Stimulated activated CD8-positive, alpha-beta memory T cell treated with anti-CD3 and anti-CD28 coated beads, Interleukin-2, amount 100 ng/mL, for 48 hours (primary cell): ENCODE measurements at regions not wholly inside any gene's neighbourhood (a gene's known extent, or its start where the extent isn't known, plus 50 kb on each side); places are given as distances from the start of the nearest gene placed in this dataset.

Experiments used
- DNase-seq, 2 donors: peaks; one replicate each; pipeline ENCODE4 v3.0.0-alpha.2; 2020; ENCODE audit warnings: low read depth in 2 of 2

DNA sequence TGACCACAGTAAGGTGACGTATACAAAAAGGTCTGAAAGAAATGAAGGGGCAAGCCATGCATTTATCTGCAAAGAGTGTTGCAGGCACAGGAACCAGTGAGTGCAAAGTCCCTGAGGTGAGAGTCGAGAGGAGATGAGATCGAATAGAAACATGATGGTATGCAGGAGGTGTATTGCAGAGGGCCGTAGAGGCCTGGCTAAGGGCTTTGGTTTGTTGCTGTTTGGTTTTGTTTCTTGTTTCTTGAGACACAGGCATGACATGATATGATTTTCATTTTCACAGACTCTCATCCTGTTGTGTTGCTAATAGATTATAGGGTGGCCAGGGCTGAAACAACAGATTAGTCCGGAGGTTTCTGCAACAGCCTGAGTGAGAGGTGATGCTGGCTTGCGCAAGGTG, 80.4 kb downstream of the HSPH1 start:
- DNase-seq: no peak

DNA sequence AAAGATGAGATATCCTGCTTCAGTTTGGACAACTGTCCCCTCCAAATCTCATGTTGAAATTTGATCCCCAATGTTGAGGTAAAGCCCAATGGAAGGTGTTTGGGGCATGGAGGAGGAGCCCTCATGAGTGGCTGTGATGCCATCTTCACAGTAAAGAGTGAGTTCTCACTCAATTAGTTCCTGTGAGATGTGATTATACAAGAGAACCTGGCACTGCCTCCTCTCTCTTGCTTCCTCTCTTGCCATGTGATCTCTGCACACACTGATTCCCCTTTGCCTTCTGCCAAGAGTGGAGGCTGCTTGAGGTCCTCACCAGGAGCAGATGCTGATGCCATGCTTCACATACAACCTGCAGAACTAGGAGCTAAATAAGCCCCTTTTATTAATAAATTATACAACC, 86.9 kb downstream of the HSPH1 start:
- no peak for DNase-seq

DNA sequence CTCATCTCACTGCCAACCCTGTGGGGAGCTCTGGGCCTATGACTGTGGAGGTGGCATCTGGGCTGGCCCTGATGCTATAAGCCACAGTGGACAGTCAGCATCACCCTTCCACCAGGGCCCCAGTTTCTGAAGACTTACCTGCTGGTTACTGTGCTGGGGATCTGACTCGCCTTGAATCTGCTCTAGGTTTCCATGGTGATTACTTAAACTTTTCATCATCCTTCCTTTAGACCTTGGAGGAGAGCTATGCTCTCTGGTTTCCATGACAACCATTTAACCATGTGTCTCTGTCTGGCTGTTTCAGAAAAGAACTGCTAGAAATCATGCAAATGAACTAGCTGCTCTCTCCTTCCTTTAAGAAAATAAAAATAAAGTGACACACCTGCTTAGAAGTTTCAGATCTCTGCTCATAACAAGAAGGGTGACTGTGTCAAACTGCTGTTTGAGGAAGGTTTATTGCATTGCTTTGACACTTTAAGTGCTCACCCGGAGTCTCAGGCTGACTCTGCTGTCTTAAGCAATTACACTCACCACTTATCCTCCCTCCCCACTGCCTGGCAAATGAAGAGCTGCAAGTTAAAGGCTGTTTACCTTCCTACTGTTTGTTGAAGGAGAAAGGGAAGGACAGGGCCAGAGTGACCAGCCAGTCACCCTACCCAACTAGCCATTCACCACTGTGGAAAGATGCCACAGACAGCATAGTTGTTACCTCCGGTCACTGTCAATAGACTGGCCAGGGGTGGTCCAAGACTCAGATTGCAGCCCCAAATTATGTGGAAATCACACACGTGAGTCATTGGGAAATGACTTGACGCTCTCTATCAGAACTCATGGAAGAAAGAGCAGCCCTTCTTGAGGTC, 87.6 kb downstream of the HSPH1 start:
- DNase-seq: peak in 1 of 2 donors; percentile 26

DNA sequence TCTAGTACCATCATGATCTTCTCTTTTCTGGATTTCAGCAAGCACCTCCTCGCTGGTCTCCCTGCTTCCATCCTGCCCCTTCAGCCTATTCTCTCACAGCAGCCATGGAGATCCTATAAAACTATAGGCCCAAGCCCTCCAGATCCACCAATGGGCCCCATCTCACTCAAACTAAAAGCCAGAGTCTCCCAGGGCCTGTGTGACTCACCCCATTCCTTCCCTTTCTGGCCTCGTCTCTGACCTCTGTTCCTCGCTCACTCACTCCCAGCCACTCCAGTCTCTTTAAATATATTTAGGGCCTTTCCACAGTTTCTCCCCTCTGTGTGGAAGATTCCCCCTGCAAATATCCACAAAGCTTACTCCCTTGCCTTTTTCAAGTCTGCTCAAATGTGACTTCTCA, 89.7 kb downstream of the HSPH1 start:
- no peak for DNase-seq

- no peak for DNase-seq
Measured at GRCh38 chr13:31069808-31070534, 91.7 kb downstream of the HSPH1 start.

- DNase-seq: no peak
Measured at GRCh38 chr13:31068119-31068423, 93.6 kb downstream of the HSPH1 start.

DNA sequence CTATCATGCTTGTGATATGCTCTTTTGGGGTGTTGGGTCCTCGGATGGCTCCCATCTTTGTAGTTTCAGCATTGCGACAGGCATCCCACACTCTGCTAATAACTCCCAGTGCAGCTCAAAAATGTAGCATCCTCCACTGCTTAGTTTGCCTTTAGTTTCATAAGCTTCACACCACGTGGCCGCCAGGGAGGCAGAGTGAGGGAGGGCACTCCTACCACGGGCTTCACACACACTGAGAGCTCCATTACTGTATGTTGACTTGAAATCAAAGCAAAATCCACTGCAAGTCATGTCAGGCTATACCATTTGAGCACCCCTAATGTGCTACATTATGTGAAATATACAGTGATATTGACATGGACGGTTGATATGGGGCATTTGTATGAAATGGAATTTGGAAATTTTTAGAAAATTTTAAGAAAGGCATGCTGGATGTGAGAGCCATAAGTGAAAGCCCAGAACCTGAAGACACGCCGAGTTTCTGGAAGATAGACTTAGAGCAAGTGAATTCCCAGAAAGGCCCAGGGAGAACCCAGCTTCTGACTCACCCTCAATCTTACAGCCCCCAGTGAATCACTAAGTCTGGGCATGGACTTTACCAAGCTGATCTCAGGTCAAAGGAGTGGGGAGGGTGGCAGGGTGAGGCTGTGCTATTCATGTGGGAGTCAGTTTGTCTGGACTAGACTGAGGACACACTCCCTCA, 94.1 kb downstream of the HSPH1 start:
- no peak for DNase-seq

- DNase-seq: no peak
Measured at GRCh38 chr13:31064636-31065035, 97.1 kb downstream of the HSPH1 start.

- no peak for DNase-seq
Measured at GRCh38 chr13:31063772-31064171, 97.9 kb downstream of the HSPH1 start.

DNA sequence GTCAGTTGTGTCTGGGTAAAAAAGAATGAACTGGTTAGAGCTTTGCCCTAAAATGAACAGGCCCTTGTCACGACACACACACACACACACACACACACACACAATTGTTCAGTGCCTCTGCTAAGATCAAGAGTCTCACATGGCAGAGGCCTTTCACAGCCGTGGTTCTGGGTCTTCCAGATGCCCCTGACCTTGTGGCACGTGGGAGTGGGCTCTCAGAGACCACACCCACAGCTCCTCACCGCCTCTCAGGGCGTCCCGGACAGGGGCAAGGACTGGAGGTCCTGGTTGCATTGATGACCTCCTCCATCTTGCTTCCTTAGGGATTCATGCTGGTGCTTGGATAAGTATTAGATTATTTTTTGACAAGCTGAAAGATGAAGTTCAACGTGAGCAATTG, 101.0 kb downstream of the HSPH1 start:
- no peak for DNase-seq

DNA sequence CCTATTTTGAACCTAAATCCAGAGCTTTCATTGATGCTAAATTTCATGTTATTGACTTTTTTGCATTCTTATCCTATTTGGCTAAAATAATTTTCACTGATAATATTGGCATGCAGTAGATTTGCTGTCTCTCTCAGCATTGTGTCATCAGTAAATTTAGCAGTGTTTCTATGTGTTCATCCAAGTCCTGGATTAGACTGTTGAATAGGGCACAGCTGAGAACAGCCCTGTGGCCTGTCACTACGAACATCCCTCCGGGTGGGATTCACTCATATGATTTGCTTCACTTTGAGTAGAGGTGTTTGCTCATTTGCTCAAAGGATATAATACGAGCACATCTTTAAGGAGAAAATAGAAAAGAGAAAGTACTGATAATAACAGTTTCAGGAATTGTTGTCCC, 101.5 kb downstream of the HSPH1 start:
- DNase-seq: no peak

DNA sequence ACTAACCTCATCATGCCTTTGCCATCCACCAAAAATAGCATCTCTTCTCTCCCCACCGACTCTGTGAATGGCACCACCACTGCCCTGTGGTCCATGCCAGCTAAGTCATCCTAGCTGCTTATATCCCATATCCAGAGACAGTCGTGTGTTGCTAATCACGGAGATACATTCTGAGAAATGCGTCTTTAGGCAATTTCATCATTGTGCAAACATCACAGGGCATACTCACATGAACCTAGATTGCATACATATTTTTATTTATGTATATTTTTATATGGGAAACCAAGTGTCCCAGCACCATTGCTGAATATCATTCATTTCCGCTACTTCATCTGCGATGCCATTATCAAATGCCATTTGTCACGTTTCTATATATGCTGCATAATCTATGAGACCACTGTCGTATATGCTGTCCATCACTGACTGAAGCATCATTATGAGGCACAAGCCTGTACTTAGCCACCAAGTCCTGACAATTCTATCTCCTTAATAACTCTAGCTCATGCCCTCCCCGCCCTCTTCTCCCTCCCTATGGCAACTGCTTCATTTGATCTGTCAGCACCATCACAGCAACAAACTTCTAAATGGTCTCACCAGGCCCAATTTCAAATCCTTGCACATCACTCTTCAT, 104.2 kb downstream of the HSPH1 start:
- no peak for DNase-seq

DNA sequence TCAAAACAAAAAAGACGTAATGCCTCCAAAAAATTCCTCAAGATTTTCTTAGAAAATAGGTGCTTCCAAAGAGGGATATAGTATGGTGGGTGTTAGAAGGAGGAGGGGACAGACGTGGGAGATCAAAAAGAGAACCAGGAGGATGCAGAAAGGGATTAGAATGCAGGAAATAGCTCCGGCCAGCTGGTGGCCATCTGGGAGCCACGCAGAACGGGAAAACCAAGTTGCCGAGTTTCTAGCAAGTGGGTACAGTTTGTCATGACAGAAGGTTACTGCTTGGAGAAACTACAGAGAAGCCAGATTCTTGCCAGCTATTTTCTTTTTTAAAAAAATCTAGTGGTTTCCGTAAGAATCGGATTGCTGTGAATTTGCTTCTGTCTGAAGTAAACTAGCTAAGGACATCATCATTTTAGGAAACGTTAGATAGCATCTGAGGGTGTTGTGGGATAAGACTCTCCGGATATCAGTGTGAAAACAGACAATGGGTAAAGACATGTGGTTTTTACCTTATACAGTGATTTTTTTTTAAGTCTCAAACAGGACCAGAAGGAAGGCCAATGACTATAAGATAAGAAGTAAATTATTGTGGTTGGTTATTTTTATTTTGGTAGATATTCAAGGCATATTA, 104.9 kb downstream of the HSPH1 start:
- no peak for DNase-seq

DNA sequence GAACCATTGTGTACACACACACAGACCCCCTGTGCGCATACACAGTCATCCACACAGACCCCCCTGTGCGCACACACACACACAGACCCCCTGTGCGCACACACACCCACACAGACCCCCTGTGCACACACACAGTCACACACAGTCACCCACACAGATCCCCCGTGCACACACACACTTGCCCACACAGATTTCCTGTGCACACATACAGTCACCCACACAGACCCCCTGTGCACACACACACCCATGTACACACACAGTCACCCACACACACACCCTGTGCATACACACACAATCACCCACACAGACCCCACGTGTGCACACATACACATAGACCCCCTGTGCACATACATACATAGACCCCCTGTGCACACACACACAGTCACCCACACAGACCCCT, 106.1 kb downstream of the HSPH1 start:
- no peak for DNase-seq

DNA sequence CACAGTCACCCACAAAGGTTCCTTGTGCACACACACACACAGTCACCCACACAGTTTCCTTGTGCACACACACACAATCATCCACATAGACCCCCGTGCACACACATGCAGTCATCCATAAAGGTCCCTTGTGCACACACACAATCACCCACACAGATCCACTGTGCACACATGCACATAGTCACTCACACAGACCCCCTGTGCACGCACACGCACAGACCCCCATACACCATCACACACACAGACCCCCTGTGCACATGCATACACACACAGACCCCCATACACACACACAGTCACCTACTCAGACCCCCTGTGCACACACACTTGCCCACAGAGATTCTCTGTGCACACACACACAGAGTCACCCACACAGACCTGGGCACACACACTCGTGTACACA, 107.1 kb downstream of the HSPH1 start:
- DNase-seq: no peak

DNA sequence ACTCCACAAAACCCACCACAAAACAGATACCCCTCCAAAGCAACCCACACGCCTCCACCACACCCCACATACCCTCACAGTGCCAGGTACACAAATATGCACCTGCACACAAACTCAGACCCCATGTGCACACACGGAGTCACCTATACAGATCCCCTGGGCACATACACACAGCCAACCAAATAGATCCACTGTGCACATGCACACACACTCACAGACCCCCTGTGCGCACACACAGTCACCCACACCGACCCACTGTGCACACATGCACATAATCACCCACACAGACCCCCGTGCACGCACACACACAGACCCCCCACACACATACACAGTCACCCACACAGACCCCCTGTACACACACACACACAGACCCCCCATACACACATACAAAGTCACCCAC, 107.8 kb downstream of the HSPH1 start:
- DNase-seq: no peak

GRCh38 chr13:31053091-31053490, 108.6 kb downstream of the HSPH1 start:
- no peak for DNase-seq

- DNase-seq: no peak
Measured at GRCh38 chr13:31052478-31052877, 109.2 kb downstream of the HSPH1 start.

DNA sequence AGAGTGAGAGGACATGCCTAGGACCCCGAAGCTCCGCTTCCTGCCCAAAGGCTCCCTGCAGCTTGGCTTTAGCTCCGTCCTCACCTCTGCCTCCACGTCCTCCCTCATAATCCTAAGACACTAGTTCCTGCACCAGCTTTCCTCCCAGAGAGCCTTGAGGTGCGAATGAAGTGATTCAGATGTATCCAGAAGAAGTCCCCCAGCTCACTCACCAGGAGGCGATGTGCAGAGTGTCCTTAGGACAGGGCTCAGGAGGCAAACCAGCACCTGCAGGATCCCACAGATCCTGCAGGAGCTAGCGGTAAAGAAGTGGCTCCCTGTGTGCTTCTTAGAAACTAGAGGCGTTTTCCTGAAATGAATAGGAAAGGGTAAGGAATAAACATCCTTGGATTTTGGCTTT, 109.7 kb downstream of the HSPH1 start:
- no peak for DNase-seq

GRCh38 chr13:31050486-31051400, 111.0 kb downstream of the HSPH1 start:
- DNase-seq: no peak

DNA sequence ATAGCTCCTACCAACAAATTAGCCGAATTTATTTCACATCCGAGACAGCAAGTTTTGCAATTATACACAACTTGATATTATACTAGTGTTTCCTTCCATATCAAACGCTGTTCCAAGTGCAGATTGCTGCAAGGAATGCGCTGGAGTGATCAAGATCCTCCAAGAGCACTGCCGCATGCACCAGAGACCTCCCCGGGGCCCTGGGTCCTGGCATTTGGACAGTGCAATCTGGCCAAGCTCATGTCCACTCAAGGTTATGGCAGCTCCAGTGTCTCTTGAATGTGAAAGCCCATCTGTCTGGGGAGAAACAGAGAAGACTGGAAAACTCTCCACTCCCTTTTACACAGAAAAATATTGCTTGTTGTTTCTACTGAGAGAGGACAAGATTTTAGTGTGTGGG, 111.9 kb downstream of the HSPH1 start:
- DNase-seq: no peak
